T47D (cell line): ENCODE measurements at regions not wholly inside any gene's neighbourhood (a gene's known extent, or its start where the extent isn't known, plus 50 kb on each side); places are given as distances from the start of the nearest gene placed in this dataset.

ENCODE experiments used
- DNase-seq, 2 experiments: peaks; one replicate each; pipeline versions ENCODE4 v3.0.0 to v3.0.0-alpha.2; 2011 to 2012; ENCODE audit warnings: low read depth in 1 of 2, low spot score in 1 of 2
- JUND ChIP-seq: IDR thresholded peaks from 2 replicates; pipeline ENCODE4 v1.6.1; 2012; ENCODE audit warnings: low read depth
- in situ Hi-C: cut with HindIII; loops from 2 replicates; pipeline ENCODE4 v1.10.0; 2016; ENCODE audit warnings: low sequenced_read_pairs, low pct_unique_long_range_greater_than_20kb

DNA sequence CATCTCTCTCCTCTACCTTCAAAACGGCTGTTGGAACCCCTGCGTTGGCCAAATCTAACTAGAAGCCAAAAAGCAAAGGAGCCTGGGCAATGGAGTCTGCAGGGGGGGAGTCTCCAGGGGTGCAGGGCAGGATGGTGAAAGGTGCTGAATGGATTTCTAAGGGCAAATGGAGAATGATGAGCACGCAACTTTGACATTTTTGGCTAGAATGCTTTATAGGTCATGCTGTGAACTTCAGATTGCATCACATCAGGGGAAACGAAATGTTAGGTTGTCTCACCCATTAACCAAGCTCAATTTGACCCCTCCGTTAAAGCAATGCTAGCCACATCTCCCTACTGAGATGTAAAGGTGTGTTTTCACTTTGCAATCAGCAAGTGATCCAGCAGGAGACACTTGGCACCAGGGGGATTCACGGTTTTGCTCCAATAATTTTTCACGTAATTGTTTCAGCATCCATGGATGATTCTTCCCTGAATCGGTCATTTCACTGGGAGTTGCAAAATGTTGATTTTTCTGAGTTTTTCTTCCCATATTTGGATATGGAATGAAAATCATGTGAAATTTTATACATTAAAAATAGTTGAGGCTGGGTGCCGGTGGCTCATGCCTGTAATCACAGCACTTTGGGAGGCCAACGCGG is 78.0 kb upstream of the MDM1 start:
- no peak for DNase-seq
- in situ Hi-C loops = no loop called here
- no peak for TF ChIP-seq JUND

DNA sequence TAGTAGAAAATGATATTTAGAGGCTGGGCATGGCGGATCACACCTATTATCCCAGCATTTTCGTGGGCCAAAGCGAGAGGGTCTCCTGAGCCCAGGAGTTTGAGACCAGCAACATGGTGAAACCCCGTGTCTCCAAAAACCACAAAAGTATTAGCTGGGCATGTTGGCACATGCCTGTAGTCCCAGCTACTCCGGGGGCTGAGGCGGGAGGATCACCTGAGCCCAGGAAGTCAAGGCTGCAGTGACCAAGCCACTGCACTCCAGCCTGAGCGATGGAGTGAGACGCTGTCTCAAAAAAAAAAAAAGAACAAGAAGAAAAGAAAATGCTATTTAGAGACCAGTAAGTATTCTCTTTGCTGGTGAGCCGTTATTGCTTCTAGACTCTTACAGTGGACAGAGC is 79.2 kb upstream of the MDM1 start:
- no peak for DNase-seq
- no peak for TF ChIP-seq JUND
- in situ Hi-C loops = no loop called here

DNA sequence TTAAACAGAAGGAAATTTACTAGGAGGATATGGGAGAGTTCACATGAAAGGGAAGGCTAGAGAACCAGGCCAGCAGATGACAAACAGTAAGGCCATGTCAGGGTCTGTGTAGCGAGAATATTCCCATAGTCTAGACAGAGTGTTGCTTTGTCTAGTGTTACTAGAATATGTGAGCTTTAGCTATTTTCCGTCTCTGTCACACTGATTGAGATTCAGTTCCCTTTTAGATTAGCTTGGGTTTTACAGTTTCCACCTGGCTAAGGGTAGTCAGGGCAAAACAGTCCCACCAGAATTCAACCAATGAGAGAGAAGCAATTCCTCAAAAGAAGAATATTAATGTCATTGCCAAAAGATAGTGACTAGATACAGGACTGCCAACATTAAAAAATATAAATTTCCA is 82.8 kb upstream of the MDM1 start:
- TF ChIP-seq JUND = no peak
- no peak for DNase-seq
- in situ Hi-C loops = no loop called here

DNA sequence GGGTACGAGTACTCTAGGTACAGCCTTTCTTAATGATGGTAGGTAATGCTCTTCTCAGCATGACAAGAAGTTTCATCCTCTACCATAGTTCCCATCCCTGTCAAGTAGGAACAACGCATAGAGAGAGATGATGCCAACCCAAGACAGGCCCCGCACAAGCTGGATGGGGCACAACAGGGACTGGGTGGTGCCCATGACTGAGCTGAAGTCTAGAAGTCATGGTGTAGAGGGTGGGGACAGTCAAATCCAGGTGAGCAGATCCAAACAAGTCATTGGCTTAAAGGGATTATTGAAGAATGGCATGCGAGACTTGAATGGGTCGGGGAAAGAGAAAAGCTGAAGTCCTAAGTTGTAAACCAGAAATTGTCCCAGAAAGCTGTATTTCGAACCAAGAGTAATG is 84.2 kb upstream of the MDM1 start:
- no peak for TF ChIP-seq JUND
- no peak for DNase-seq
- in situ Hi-C loops = no loop called here

DNA sequence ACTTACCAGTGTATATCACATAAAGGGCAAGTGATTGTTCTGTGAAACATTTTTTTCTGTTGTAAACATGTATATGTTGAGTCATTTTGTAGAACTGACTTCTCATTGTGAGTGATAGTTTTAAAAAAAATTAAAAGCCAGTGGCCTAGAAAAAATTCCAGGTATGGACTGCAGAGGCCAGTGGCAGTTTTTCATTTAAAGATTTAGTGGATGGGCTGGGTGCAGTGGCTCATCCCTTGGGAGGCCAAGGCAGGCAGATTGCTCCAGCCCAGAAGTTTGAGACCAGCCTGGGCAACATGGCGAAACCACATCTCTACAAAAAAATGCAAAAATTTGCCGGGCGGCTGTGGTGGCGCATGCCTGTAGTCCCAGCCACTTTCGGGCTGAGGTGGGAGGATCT is 84.7 kb upstream of the MDM1 start:
- in situ Hi-C loops = no loop called here
- no peak for TF ChIP-seq JUND
- DNase-seq = no peak

DNA sequence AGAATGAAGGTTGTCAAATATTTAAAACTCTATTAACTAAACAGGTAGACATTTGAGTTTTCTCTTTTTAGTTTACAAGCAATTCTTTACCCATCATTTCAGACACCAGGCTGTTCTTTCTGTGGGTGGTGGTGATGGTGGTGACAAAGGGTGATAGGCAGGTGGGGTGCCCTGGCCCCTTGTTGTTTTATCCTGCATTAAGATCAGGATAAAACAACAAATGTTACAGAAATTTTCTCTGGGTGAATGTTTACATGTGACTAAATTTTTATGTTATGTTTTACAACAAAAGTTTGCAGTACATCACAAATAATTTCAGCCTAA is 85.9 kb upstream of the MDM1 start:
- no peak for DNase-seq
- in situ Hi-C loops = no loop called here
- no peak for TF ChIP-seq JUND

DNA sequence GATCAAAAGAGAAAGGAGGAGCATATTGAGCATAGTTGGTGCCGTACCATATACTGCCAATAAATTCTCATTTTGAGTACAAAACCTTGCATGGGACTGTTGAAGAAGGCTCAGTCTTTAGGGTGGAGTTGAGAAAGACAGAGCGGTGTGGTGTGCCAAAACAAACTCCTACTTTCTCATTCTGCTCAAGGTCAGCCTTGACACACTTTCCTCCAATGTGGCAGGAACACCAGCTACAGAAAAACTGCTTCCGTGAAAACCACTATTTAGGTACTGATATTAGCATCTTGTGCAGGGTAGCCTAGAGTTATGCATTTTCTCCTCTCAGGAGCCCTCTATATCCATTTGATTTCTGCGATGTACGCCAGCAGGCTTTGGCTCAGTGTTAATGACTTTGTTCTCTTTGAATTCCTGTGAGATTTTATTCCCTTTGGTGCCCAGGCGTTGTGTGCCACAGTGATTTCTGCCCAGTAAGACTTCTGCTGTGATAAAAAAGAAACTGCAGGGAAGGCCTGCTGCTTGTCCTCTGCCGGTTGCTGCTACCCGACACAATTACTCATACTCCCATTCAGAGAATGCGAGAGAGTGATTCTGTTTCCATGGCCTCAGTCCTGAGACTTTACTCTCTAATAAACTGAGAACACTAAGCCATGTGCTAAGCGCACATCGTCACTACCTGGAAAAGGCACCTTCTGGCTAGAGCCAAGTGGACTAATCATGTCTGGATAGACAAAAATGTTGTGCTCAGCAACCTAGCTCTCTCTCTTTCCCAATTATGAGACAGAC is 88.3 kb upstream of the MDM1 start:
- no peak for TF ChIP-seq JUND
- in situ Hi-C loops = no loop called here

DNA sequence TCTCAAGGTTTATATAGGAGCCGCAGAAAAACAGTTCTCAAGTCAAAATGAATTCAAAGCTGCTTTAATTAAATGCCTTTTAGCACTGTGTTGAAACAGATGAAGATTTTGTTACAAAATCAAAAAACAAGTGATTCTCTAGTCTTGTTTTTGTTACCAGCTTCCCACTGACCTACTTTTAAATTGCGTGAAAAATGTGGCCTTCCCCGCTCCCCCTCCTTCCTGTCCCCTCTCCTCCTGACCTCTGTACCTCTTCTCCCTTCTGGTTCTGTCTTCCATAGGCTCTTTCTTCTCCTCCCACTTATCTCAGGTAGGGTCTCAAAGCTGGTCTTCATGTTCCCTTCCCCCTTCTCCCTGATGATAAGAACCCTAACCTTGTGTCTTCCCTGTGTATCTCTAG is 90.0 kb upstream of the MDM1 start:
- no peak for DNase-seq
- TF ChIP-seq JUND = no peak
- in situ Hi-C loops = no loop called here

More for the DNA sequence above, 88.3 kb upstream of the MDM1 start:
- DNase-seq = no peak

DNA sequence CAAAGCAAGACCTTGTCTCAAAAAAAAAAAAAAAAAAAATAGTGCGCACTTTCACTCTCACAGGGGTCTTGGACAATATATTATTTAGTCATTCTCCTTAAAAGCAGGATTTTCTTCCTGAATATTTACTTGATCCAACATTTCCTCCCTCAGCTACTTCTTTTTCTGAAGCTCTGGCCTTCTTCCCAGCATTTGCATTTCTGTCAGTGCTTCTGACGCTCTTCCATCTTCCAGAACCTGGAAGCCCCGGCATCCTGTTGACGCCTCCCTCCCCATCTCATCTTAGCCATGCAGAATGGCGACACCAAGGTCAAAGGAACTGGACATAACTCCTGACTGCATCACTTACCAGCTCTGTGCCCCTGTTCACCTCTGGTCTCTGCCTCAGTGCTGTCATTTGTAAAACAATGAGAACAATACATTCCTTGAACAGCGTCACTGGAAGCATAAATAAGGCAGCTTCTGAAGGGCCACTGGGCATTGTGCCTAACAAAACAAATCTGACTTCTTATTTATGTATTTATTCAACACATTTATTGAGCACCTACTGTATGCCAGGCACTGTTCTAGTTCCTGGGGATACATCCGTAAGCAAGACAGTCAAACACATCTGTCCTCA is 90.9 kb upstream of the MDM1 start:
- no peak for DNase-seq
- in situ Hi-C loops = no loop called here

DNA sequence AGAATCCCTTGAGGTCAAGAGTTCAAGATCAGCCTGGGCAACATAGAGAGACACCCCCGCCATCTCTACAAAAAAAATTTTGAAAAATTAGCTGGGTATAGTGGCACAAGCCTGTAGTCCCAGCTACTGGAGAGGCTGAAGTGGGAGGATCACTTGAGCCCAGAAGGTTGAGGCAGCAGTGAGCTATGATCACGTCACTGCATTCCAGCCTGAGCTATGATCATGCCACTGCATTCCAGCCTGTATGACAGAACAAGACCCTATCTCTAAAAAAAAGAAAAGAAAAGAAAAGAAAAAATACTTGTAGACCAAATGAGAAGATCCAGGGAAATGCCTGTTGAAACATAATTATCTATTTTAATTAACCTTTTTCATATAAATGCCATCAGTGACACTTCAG is 93.8 kb upstream of the MDM1 start:
- no peak for TF ChIP-seq JUND
- in situ Hi-C loops = no loop called here
- DNase-seq = no peak

More for the DNA sequence above, 90.9 kb upstream of the MDM1 start:
- TF ChIP-seq JUND = no peak

DNA sequence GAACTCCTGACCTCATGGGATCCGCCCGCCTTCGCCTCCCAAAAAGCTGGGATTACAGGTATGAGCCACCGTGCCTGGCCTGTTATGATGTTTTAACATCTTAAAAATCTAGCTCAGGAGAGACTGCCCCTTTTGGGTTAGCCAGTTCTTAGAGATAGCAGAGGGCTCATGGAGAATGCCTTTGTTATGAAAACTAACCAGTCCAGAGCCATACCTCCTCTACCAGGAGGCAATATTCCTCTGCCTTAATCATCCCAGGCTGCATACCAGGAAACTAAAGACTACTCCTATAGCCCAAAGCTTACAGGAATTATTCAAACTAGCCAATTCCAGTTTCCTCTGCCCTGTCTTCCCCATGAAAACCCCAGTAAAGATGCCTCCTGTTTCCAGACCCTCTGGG is 96.0 kb upstream of the MDM1 start:
- no peak for DNase-seq
- in situ Hi-C loops = no loop called here
- TF ChIP-seq JUND = no peak

DNA sequence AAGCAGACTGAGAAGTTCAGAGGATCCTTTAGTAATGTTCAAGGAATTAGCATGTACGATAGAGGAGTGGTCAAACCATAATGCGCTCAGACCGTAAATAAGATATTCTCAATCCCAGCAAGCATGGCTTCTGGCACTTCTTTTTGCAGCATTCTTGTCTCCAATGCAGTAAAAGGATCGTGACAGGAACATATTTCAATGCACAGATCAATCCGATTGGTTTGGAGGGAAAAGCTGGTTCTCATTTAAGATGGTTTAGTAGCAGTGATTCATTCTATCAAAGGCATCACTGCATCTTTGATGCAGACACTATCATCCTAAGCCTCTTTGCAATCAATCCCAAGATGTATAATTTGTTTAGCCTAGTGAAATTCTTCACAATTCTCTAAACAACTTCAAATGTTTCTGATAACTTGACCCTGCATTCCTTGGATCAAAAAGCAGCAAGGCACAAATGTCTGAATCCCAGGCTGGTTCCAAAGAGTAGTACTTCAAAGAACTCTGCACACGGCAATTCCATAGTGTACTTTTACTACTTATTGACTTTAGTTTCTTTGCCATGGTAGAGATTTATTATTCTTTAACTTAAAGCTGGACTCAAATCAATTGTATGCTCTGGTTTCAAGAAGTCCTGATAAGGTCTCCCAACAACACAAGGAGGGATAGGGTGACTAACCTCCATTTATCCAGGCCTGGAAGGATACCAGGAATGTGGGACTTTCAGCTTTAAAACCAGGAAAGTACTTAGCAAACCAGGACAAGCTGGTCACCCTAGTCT is 96.8 kb upstream of the MDM1 start:
- DNase-seq = no peak
- no peak for TF ChIP-seq JUND
- in situ Hi-C loops = no loop called here

DNA sequence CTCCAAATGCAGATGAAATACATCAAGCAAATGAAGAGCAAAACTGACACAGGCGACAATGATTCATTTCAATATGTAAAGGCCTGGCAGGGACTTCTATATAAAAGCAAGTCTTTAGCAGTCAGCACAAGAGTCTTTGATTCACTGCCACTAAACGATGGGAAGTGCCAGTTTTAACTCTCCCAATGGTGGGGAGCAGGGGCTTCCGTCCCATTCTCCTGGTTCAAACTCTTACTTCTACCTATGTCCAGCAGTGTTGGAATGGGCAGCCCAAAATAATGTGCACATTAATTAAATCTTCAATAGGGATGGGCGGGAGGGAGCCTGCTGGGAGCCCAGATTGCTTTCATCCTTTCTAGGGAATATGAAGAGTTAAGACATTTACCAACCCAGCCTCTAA is 97.5 kb upstream of the MDM1 start:
- in situ Hi-C loops = no loop called here
- no peak for DNase-seq
- no peak for TF ChIP-seq JUND
